Keratinocyte (primary cell): ENCODE measurements at regions not wholly inside any gene's neighbourhood (a gene's known extent, or its start where the extent isn't known, plus 50 kb on each side); places are given as distances from the start of the nearest gene placed in this dataset.

ENCODE experiments used
- DNase-seq: peaks from one replicate; pipeline ENCODE4 v3.0.0-alpha.2; 2011; ENCODE audit warnings: low read depth, missing footprints, low spot score
- FAIRE-seq: peaks from 2 replicates; lab custom pipeline; 2011; peaks lifted over from hg19 to GRCh38; lab: Jason Lieb, UNC
- H2AFZ ChIP-seq: 2 replicates; pipeline ENCODE4 v1.6.0; 2012; ENCODE audit warnings: low read length, control low read depth, inconsistent platforms; ENCODE audit not compliant: control insufficient read depth
- H3K27ac ChIP-seq: 2 replicates; pipeline ENCODE4 v1.5.1; 2011; ENCODE audit warnings: low read length; ENCODE audit not compliant: control insufficient read depth, insufficient read depth
- H3K27me3 ChIP-seq: 3 replicates; pipeline ENCODE4 v1.6.0; 2011; ENCODE audit warnings: low read length; ENCODE audit not compliant: control insufficient read depth, insufficient read depth; ENCODE audit errors: extremely low read depth
- H3K36me3 ChIP-seq, 2 experiments: 2 replicates in 1 of 2; 3 replicates in 1 of 2; pipeline ENCODE4 v1.5.1; 2011; ENCODE audit warnings: low read length in 2 of 2, mild to moderate bottlenecking in 1 of 2; ENCODE audit not compliant: control insufficient read depth in 2 of 2, insufficient read depth in 2 of 2; ENCODE audit errors: extremely low read depth in 1 of 2
- H3K4me1 ChIP-seq: 3 replicates; pipeline ENCODE4 v1.5.1; 2011; ENCODE audit warnings: low read length; ENCODE audit not compliant: control insufficient read depth, insufficient read depth; ENCODE audit errors: extremely low read depth
- H3K4me2 ChIP-seq: 3 replicates; pipeline ENCODE4 v1.6.0; 2011; ENCODE audit warnings: low read depth, low read length; ENCODE audit not compliant: control insufficient read depth, insufficient read depth; ENCODE audit errors: extremely low read depth
- H3K4me3 ChIP-seq, 3 experiments: fragments of 200-600 bp in 1 of 3; sonication (generic) in 1 of 3; 2 replicates in 2 of 3; 3 replicates in 1 of 3; pipeline ENCODE4 v1.5.1; 2011 to 2016; ENCODE audit warnings: low read length in 3 of 3, mild to moderate bottlenecking in 3 of 3, control low read depth in 2 of 3, inconsistent platforms in 1 of 3, low read depth in 1 of 3, mixed read lengths in 1 of 3, mixed run types in 1 of 3, moderate library complexity in 1 of 3; ENCODE audit not compliant: control insufficient read depth in 2 of 3, insufficient read depth in 2 of 3; ENCODE audit errors: extremely low read depth in 1 of 3
- H3K79me2 ChIP-seq: 2 replicates; pipeline ENCODE4 v1.6.0; 2012; ENCODE audit warnings: low read length; ENCODE audit not compliant: control insufficient read depth, insufficient read depth
- H3K9ac ChIP-seq: 3 replicates; pipeline ENCODE4 v1.6.0; 2011; ENCODE audit warnings: low read length; ENCODE audit not compliant: control insufficient read depth, insufficient read depth; ENCODE audit errors: extremely low read depth
- H3K9me1 ChIP-seq: 3 replicates; pipeline ENCODE4 v1.6.0; 2011; ENCODE audit warnings: low read length; ENCODE audit not compliant: control insufficient read depth, insufficient read depth; ENCODE audit errors: extremely low read depth
- H3K9me3 ChIP-seq: 2 replicates; pipeline ENCODE4 v1.5.1; 2012; ENCODE audit warnings: low read depth, low read length; ENCODE audit not compliant: control insufficient read depth
- H4K20me1 ChIP-seq: 3 replicates; pipeline ENCODE4 v1.6.0; 2011; ENCODE audit warnings: low read length; ENCODE audit not compliant: control insufficient read depth, insufficient read depth; ENCODE audit errors: extremely low read depth
- EZH2 ChIP-seq: IDR thresholded peaks from one replicate; pipeline ENCODE4 v1.6.1; 2012; ENCODE audit warnings: inconsistent platforms, mild to moderate bottlenecking, low read length, moderate library complexity
- dilution Hi-C: fragments of 300-500 bp; cut with MboI; formaldehyde crosslinking; loops from one replicate; pipeline ENCODE4 v1.7.0; 2020; ENCODE audit warnings: low sequenced_read_pairs; ENCODE audit not compliant: extremely low pct_ligation_motif_present
- TF ChIP-seq, protein P1 (sequence below), 3 experiments: IDR thresholded peaks in 1 of 3; conservative IDR thresholded peaks in 1 of 3; optimal IDR thresholded peaks in 1 of 3; 2 replicates in 2 of 3; 3 replicates in 1 of 3; pipeline versions ENCODE3 to v1.5.1; 2011; ENCODE audit warnings: low read length in 3 of 3, mild to moderate bottlenecking in 3 of 3, moderate library complexity in 2 of 3, control low read depth in 1 of 3, inconsistent platforms in 1 of 3; ENCODE audit not compliant: insufficient read depth in 2 of 3; ENCODE audit errors: extremely low read depth in 1 of 3

GRCh38 chr5:4420177-4420576 is 720.0 kb upstream of the ADAMTS16 start:
- H3K27me3 ChIP-seq: no peaks in the 10 kb centered on the region
- H3K9ac ChIP-seq: no peak overlapping the region
- TF ChIP-seq, protein P1, sequence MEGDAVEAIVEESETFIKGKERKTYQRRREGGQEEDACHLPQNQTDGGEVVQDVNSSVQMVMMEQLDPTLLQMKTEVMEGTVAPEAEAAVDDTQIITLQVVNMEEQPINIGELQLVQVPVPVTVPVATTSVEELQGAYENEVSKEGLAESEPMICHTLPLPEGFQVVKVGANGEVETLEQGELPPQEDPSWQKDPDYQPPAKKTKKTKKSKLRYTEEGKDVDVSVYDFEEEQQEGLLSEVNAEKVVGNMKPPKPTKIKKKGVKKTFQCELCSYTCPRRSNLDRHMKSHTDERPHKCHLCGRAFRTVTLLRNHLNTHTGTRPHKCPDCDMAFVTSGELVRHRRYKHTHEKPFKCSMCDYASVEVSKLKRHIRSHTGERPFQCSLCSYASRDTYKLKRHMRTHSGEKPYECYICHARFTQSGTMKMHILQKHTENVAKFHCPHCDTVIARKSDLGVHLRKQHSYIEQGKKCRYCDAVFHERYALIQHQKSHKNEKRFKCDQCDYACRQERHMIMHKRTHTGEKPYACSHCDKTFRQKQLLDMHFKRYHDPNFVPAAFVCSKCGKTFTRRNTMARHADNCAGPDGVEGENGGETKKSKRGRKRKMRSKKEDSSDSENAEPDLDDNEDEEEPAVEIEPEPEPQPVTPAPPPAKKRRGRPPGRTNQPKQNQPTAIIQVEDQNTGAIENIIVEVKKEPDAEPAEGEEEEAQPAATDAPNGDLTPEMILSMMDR (optimal IDR thresholded peaks at IDR 0.05 in 1 of 3, IDR thresholded peaks at IDR 0.05 in 1 of 3, conservative IDR thresholded peaks at IDR 0.05 in 1 of 3; ENCODE audit: extremely low read depth in 1 of 3, insufficient read depth in 2 of 3, low read length in 3 of 3): no peak
- no peak for TF ChIP-seq EZH2
- no peak overlapping the region for H3K4me2 ChIP-seq
- H3K36me3 ChIP-seq: no peaks in the 10 kb centered on the region
- no peak for DNase-seq
- FAIRE-seq: no peak
- no peaks in the 10 kb centered on the region for H4K20me1 ChIP-seq
- H3K27ac ChIP-seq: no peak overlapping the region
- no peaks in the 10 kb centered on the region for H3K9me1 ChIP-seq
- peaks cover 2% of the 10 kb centered on the region for H3K9me3 ChIP-seq
- no peak overlapping the region for H2AFZ ChIP-seq
- no peaks in the 10 kb centered on the region for H3K4me1 ChIP-seq
- no peak overlapping the region for H3K4me3 ChIP-seq
- no peaks in the 10 kb centered on the region for H3K79me2 ChIP-seq
- dilution Hi-C loops: no loop called here

- TF ChIP-seq, protein P1 (optimal IDR thresholded peaks at IDR 0.05 in 1 of 3, IDR thresholded peaks at IDR 0.05 in 1 of 3, conservative IDR thresholded peaks at IDR 0.05 in 1 of 3; ENCODE audit: extremely low read depth in 1 of 3, insufficient read depth in 2 of 3, low read length in 3 of 3): no peak
- no peak for TF ChIP-seq EZH2
- DNase-seq (no peak), FAIRE-seq (no peak)
- H3K9ac ChIP-seq: no peak overlapping the region
- dilution Hi-C loops: no loop called here
- H3K36me3 ChIP-seq: no peaks in the 10 kb centered on the region
- no peak overlapping the region for H3K4me3 ChIP-seq
- no peak overlapping the region for H3K4me2 ChIP-seq
- no peaks in the 10 kb centered on the region for H3K79me2 ChIP-seq
- H3K27ac ChIP-seq: no peak overlapping the region
- no peaks in the 10 kb centered on the region for H4K20me1 ChIP-seq
- H3K4me1 ChIP-seq: no peaks in the 10 kb centered on the region
- no peaks in the 10 kb centered on the region for H3K9me1 ChIP-seq
- H3K27me3 ChIP-seq: no peaks in the 10 kb centered on the region
- H3K9me3 ChIP-seq: peaks cover 2% of the 10 kb centered on the region
- no peak overlapping the region for H2AFZ ChIP-seq
These were observed 719.4 kb upstream of the ADAMTS16 start for GRCh38 chr5:4420681-4421080.
